A549 (cell line): ENCODE measurements at regions not wholly inside any gene's neighbourhood (a gene's known extent, or its start where the extent isn't known, plus 50 kb on each side); places are given as distances from the start of the nearest gene placed in this dataset.

Experiments
- ATAC-seq, 2 experiments: fragments of 200-7000 bp in 1 of 2; fragments of >200 bp in 1 of 2; cut with Nextera tagmentation in 1 of 2; cut with Tn5 transposase in 1 of 2; 3 replicates each; pipeline versions ENCODE4 v1.8.0 to v1.9.1; 2018 to 2020; ENCODE audit warnings: mild to moderate bottlenecking in 1 of 2, moderate library complexity in 1 of 2
- CTCF ChIA-PET: fragments of 300-600 bp; sonication (Branson Sonifier 250); formaldehyde crosslinking; extraction: SDS; loops from one replicate; lab custom pipeline; 2021; ENCODE audit warnings: antibody characterized with exemption, inconsistent platforms; lab: Yijun Ruan, JAX
- POLR2A ChIA-PET: fragments of 350-600 bp; formaldehyde crosslinking; extraction: SDS; loops from one replicate; lab custom pipeline; 2021; ENCODE audit warnings: antibody characterized with exemption, inconsistent platforms; lab: Yijun Ruan, JAX
- DNase-seq, 2 experiments: peaks; one replicate each; pipeline versions ENCODE4 v3.0.0 to v3.0.0-alpha.2; 2011 to 2016; ENCODE audit warnings: low read depth in 1 of 2, low spot score in 1 of 2
- FAIRE-seq: peaks from 2 replicates; lab custom pipeline; 2011; peaks lifted over from hg19 to GRCh38; lab: Jason Lieb, UNC
- H3K27ac ChIP-seq, 2 experiments: fragments of >200 bp; sonication (Bioruptor Twin); formaldehyde crosslinking; 3 replicates each; pipeline ENCODE4 v1.5.1; 2016 to 2017
- H3K4me1 ChIP-seq: fragments of >200 bp; sonication (Bioruptor Twin); formaldehyde crosslinking; 3 replicates; pipeline ENCODE4 v1.6.1; 2016
- H3K4me2 ChIP-seq: fragments of >200 bp; sonication (Bioruptor Twin); formaldehyde crosslinking; 3 replicates; pipeline ENCODE4 v1.6.1; 2016
- H3K4me3 ChIP-seq: fragments of >200 bp; sonication (Bioruptor Twin); formaldehyde crosslinking; 3 replicates; pipeline ENCODE4 v1.5.1; 2016
- H3K9me3 ChIP-seq: fragments of >200 bp; sonication (Bioruptor Twin); formaldehyde crosslinking; 3 replicates; pipeline ENCODE4 v1.6.1; 2016
- BHLHE40 ChIP-seq: IDR thresholded peaks from 2 replicates; pipeline ENCODE4 v1.6.1; 2012; ENCODE audit warnings: low read depth, low read length, inconsistent platforms
- CBX2 ChIP-seq: fragments of 200-600 bp; sonication (generic); IDR thresholded peaks from 2 replicates; pipeline ENCODE4 v1.6.1; 2016; ENCODE audit warnings: low read depth, mild to moderate bottlenecking, borderline replicate concordance
- CBX8 ChIP-seq: fragments of 200-600 bp; sonication (generic); IDR thresholded peaks from 2 replicates; pipeline ENCODE4 v1.6.1; 2016
- CHD4 ChIP-seq: fragments of 200-600 bp; sonication (generic); IDR thresholded peaks from 2 replicates; pipeline ENCODE4 v1.6.1; 2016; ENCODE audit warnings: antibody characterized with exemption, mild to moderate bottlenecking, borderline replicate concordance
- EHMT2 ChIP-seq: fragments of 200-600 bp; sonication (generic); IDR thresholded peaks from 2 replicates; pipeline ENCODE4 v1.6.1; 2016; ENCODE audit warnings: antibody characterized with exemption, low read depth, mild to moderate bottlenecking, moderate library complexity
- ELK1 ChIP-seq: fragments of 150-350 bp; IDR thresholded peaks from 2 replicates; pipeline ENCODE4 v1.6.1; 2014; ENCODE audit warnings: low read depth, mild to moderate bottlenecking, low read length
- EP300 ChIP-seq, 2 experiments: fragments of >200 bp; sonication (Bioruptor Twin); formaldehyde crosslinking; IDR thresholded peaks; 2 replicates in 1 of 2; 3 replicates in 1 of 2; pipeline ENCODE4 v1.6.1; 2016 to 2017
- ESRRA ChIP-seq: fragments of 150-350 bp; IDR thresholded peaks from 2 replicates; pipeline ENCODE4 v1.6.1; 2014; ENCODE audit warnings: mild to moderate bottlenecking, low read length, borderline replicate concordance
- FOSL2 ChIP-seq, 2 experiments: fragments of 450-650 bp in 1 of 2; fragments of >200 bp in 1 of 2; sonication (Bioruptor Twin) in 1 of 2; formaldehyde crosslinking; IDR thresholded peaks; 2 replicates each; pipeline versions ENCODE4 v1.5.0 to v1.6.1; 2016 to 2020; ENCODE audit warnings: mild to moderate bottlenecking in 1 of 2, moderate library complexity in 1 of 2
- GATA3 ChIP-seq: IDR thresholded peaks from 2 replicates; pipeline ENCODE4 v1.6.1; 2012; ENCODE audit warnings: borderline replicate concordance
- HEYL ChIP-seq: fragments of 250-450 bp; sonication (Bioruptor Pico); IDR thresholded peaks from 2 replicates; pipeline ENCODE4 v1.8.0; 2021; ENCODE audit warnings: mild to moderate bottlenecking, moderate library complexity
- HOXA7 ChIP-seq: fragments of 250-450 bp; sonication (Bioruptor Pico); IDR thresholded peaks from 2 replicates; pipeline ENCODE4 v1.5.0; 2020; ENCODE audit warnings: mild to moderate bottlenecking, moderate library complexity
- HOXB13 ChIP-seq: fragments of 250-450 bp; sonication (Bioruptor Pico); IDR thresholded peaks from 2 replicates; pipeline ENCODE4 v1.5.0; 2020; ENCODE audit warnings: low read depth, mild to moderate bottlenecking, moderate library complexity
- JUNB ChIP-seq: fragments of >200 bp; sonication (Bioruptor Twin); formaldehyde crosslinking; IDR thresholded peaks from 2 replicates; pipeline ENCODE4 v1.6.1; 2016
- MAFK ChIP-seq: fragments of 450-650 bp; IDR thresholded peaks from 2 replicates; pipeline ENCODE4 v1.6.1; 2014; ENCODE audit not compliant: partially characterized antibody
- NPAS2 ChIP-seq: fragments of 250-450 bp; sonication (Bioruptor Pico); IDR thresholded peaks from 2 replicates; pipeline ENCODE4 v1.8.0; 2022; ENCODE audit warnings: mild to moderate bottlenecking, moderate library complexity, borderline replicate concordance
- NR3C1 ChIP-seq: fragments of >200 bp; sonication (Bioruptor Twin); formaldehyde crosslinking; IDR thresholded peaks from 3 replicates; pipeline ENCODE4 v1.6.1; 2017
- PBX3 ChIP-seq: IDR thresholded peaks from 2 replicates; pipeline ENCODE4 v1.6.1; 2012
- PHF8 ChIP-seq: fragments of 200-600 bp; sonication (generic); IDR thresholded peaks from 2 replicates; pipeline ENCODE4 v1.6.1; 2016; ENCODE audit warnings: low read depth, mild to moderate bottlenecking, antibody characterized with exemption, moderate library complexity, borderline replicate concordance
- RCOR1 ChIP-seq: fragments of 150-350 bp; IDR thresholded peaks from 2 replicates; pipeline ENCODE4 v1.6.1; 2014; ENCODE audit warnings: antibody characterized with exemption, low read length, low read depth
- USF2 ChIP-seq: fragments of 450-650 bp; IDR thresholded peaks from 2 replicates; pipeline ENCODE4 v1.6.1; 2014; ENCODE audit warnings: antibody characterized with exemption
- ZC3H11A ChIP-seq: fragments of 450-650 bp; IDR thresholded peaks from 2 replicates; pipeline ENCODE4 v1.6.1; 2014; ENCODE audit warnings: antibody characterized with exemption, mild to moderate bottlenecking
- WGBS: methylation state at CpG from one replicate; pipeline ENCODE4 v1.1.6; 2017; ENCODE audit errors: missing lambda C conversion rate; 5-methylcytosine and 5-hydroxymethylcytosine counted together
- TF ChIP-seq, protein P1 (sequence below): fragments of >200 bp; sonication (Bioruptor Twin); formaldehyde crosslinking; IDR thresholded peaks from 2 replicates; pipeline ENCODE4 v1.6.1; 2016
- TF ChIP-seq, protein P2 (sequence below): fragments of >200 bp; sonication (Bioruptor Twin); formaldehyde crosslinking; IDR thresholded peaks from 3 replicates; pipeline ENCODE4 v1.5.1; 2016

DNA sequence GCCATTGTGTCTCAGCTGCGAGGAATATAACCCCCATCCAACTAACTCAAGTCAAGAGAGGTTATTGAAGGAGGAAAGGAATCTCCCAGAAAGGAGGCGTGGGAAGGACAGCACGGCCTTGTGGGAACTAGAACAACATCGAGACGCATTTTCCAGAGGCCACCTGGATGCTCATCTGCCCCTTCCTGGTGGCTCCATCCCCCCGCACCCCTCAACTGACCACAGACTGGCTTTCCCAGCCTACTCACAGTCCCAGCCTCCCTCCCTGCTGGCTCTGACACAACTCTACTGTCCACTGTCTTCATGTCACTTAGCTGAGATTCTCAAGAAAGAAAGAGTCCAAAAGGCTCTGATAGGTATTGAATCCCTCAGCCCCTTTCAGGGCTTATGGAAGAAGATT, 66.0 kb upstream of the CLMN start:
- 66% methylated on average over 6 of the region's 6 CpGs for WGBS
- Histone ChIP-seq H3K4me2 (no peak overlapping the region), H3K4me1 (no peaks in the 10 kb centered on the region), H3K27ac (no peak overlapping the region)
- DNase-seq, result no peak
- ATAC-seq, result no peak
- CTCF ChIA-PET, result interaction anchor here (1.3 kb wide), 1 partner anchor 46 kb away, joined by 3 read pairs; no protein-coding TSS in a partner anchor
- TF ChIP-seq JUNB (no peak), ESRRA (no peak), NR3C1 (no peak), GATA3 (no peak), ZC3H11A (no peak), CHD4 (no peak), USF2 (no peak), HEYL (CRISPR knock-in tag) (no peak), PHF8 (no peak), HOXA7 (CRISPR knock-in tag) (no peak), EP300 (IDR thresholded peaks at IDR 0.05) (no peak), HOXB13 (no peak), EHMT2 (no peak), PBX3 (no peak), CBX8 (no peak), ELK1 (no peak), MAFK (no peak), NPAS2 (no peak)
- TF ChIP-seq, protein P1, sequence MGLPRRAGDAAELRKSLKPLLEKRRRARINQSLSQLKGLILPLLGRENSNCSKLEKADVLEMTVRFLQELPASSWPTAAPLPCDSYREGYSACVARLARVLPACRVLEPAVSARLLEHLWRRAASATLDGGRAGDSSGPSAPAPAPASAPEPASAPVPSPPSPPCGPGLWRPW, result no peak
- TF ChIP-seq, all 56 proteins: peak for 0
- Histone ChIP-seq H3K4me3 (no peak overlapping the region), H3K9me3 (peaks cover 2% of the 10 kb centered on the region; the same call in 1 of the 3 replicates)
- POLR2A ChIA-PET, result no interaction called here
- FAIRE-seq, result no peak

- ChIA-PET POLR2A (no interaction called here), CTCF (interaction anchor here (1.1 kb wide), 1 partner anchor 44 kb away, joined by 3 read pairs; no protein-coding TSS in a partner anchor)
- 51% methylated on average over 3 of the region's 3 CpGs for WGBS
- no peak for ATAC-seq
- Histone ChIP-seq H3K4me2 (no peak overlapping the region), H3K4me3 (no peak overlapping the region), H3K9me3 (peaks cover 29% of the 10 kb centered on the region), H3K27ac (no peak overlapping the region), H3K4me1 (no peaks in the 10 kb centered on the region)
- no peak for FAIRE-seq
- no peak for DNase-seq
- TF ChIP-seq RCOR1 (no peak), CBX2 (no peak), HOXB13 (no peak), FOSL2 (IDR thresholded peaks at IDR 0.05) (no peak), FOSL2 (CRISPR knock-in tag; IDR thresholded peaks at IDR 0.05) (no peak), PHF8 (no peak), BHLHE40 (no peak)
- TF ChIP-seq, protein P2, sequence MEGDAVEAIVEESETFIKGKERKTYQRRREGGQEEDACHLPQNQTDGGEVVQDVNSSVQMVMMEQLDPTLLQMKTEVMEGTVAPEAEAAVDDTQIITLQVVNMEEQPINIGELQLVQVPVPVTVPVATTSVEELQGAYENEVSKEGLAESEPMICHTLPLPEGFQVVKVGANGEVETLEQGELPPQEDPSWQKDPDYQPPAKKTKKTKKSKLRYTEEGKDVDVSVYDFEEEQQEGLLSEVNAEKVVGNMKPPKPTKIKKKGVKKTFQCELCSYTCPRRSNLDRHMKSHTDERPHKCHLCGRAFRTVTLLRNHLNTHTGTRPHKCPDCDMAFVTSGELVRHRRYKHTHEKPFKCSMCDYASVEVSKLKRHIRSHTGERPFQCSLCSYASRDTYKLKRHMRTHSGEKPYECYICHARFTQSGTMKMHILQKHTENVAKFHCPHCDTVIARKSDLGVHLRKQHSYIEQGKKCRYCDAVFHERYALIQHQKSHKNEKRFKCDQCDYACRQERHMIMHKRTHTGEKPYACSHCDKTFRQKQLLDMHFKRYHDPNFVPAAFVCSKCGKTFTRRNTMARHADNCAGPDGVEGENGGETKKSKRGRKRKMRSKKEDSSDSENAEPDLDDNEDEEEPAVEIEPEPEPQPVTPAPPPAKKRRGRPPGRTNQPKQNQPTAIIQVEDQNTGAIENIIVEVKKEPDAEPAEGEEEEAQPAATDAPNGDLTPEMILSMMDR, result no peak
Measured at GRCh38 chr14:95382747-95383146, 63.0 kb upstream of the CLMN start.
